ENCODE measurements at regions not wholly inside any gene's neighbourhood (a gene's known extent, or its start where the extent isn't known, plus 50 kb on each side); places are given as distances from the start of the nearest gene placed in this dataset.

DNA sequence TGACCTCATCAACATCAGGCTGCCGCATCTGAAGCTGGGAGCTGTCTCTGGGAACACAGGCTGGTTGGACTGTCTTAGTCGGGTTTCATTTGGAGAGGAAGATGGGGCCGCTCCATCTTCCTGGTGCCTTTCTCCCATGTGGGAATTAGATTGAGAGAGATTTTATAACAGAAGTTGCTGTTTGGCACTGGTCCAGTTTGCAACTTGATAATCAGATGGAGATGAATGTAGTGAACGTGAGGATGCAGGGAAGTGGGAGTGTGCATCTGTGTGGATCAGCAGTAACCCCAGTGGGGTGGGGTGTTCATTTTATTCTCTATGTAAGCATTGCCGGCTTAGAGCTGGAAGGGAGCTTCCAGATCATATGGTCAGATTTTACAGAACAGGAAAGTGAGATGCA, 250.9 kb downstream of the DCDC2C start:
- H3K9ac ChIP-seq (ENCODE audit: low read length) = no peak overlapping the region
- no peak for TF ChIP-seq EZH2phosphoT487 (IDR thresholded peaks at IDR 0.05; ENCODE audit: low read depth)
- TF ChIP-seq, protein P1, sequence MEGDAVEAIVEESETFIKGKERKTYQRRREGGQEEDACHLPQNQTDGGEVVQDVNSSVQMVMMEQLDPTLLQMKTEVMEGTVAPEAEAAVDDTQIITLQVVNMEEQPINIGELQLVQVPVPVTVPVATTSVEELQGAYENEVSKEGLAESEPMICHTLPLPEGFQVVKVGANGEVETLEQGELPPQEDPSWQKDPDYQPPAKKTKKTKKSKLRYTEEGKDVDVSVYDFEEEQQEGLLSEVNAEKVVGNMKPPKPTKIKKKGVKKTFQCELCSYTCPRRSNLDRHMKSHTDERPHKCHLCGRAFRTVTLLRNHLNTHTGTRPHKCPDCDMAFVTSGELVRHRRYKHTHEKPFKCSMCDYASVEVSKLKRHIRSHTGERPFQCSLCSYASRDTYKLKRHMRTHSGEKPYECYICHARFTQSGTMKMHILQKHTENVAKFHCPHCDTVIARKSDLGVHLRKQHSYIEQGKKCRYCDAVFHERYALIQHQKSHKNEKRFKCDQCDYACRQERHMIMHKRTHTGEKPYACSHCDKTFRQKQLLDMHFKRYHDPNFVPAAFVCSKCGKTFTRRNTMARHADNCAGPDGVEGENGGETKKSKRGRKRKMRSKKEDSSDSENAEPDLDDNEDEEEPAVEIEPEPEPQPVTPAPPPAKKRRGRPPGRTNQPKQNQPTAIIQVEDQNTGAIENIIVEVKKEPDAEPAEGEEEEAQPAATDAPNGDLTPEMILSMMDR (IDR thresholded peaks at IDR 0.05; ENCODE audit: low read depth, low read length) = no peak
- no peak overlapping the region for H3K27ac ChIP-seq (ENCODE audit: low read length)
- no peak overlapping the region for H2AFZ ChIP-seq (ENCODE audit: low read depth, low read length)
- H3K4me3 ChIP-seq (ENCODE audit: low read length) = no peak overlapping the region
- no peak overlapping the region for H3K4me2 ChIP-seq (ENCODE audit: low read length)
- H3K36me3 ChIP-seq (replicated peaks; ENCODE audit: low read depth, low read length) = no peaks in the 10 kb centered on the region
- H3K4me1 ChIP-seq (ENCODE audit: low read length) = no peaks in the 10 kb centered on the region
- no peaks in the 10 kb centered on the region for H3K9me3 ChIP-seq (ENCODE audit: insufficient read depth, low read length)
- H4K20me1 ChIP-seq (ENCODE audit: insufficient read depth, low read length) = no peaks in the 10 kb centered on the region
- no peaks in the 10 kb centered on the region for H3K27me3 ChIP-seq (ENCODE audit: low read depth, low read length)
- H3K79me2 ChIP-seq (ENCODE audit: low read length) = no peaks in the 10 kb centered on the region

GRCh38 chr2:3956406-3956805, 253.0 kb downstream of the DCDC2C start:
- no peaks in the 10 kb centered on the region for H3K36me3 ChIP-seq (replicated peaks; ENCODE audit: low read depth, low read length)
- H3K79me2 ChIP-seq (ENCODE audit: low read length) = no peaks in the 10 kb centered on the region
- TF ChIP-seq, protein P1 (IDR thresholded peaks at IDR 0.05; ENCODE audit: low read depth, low read length) = no peak
- TF ChIP-seq EZH2phosphoT487 (IDR thresholded peaks at IDR 0.05; ENCODE audit: low read depth) = no peak
- no peak overlapping the region for H3K4me3 ChIP-seq (ENCODE audit: low read length)
- H3K9me3 ChIP-seq (ENCODE audit: insufficient read depth, low read length) = no peaks in the 10 kb centered on the region
- H3K4me1 ChIP-seq (ENCODE audit: low read length) = no peaks in the 10 kb centered on the region
- H4K20me1 ChIP-seq (ENCODE audit: insufficient read depth, low read length) = no peaks in the 10 kb centered on the region
- H3K27me3 ChIP-seq (ENCODE audit: low read depth, low read length) = no peaks in the 10 kb centered on the region
- H3K9ac ChIP-seq (ENCODE audit: low read length) = no peak overlapping the region
- no peak overlapping the region for H3K4me2 ChIP-seq (ENCODE audit: low read length)
- H2AFZ ChIP-seq (ENCODE audit: low read depth, low read length) = no peak overlapping the region
- no peak overlapping the region for H3K27ac ChIP-seq (ENCODE audit: low read length)

GRCh38 chr2:3956892-3957291, 253.5 kb downstream of the DCDC2C start:
- Histone ChIP-seq H3K27me3 (ENCODE audit: low read depth, low read length) (no peaks in the 10 kb centered on the region), H3K4me2 (ENCODE audit: low read length) (no peak overlapping the region)

DNA sequence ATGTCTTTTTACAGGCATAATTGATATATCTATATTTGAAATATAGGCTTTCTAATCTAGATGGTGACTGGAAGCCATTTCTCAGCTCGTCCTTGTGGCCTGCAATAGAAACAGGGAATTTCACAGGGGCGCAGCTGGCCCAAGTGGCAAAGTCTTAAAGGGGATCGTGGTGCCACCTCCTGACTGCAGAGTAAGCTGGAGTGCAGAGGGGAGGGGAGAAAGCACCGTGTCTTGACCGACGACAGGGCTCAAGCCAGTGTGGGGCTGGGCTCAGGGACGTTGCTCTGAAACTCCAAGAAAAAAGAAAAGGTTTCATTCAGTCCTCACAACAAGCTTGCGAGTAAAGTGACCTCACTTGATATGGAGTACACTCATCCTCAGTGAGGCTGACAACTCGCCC, 255.1 kb downstream of the DCDC2C start:
- no peak for TF ChIP-seq EZH2phosphoT487 (IDR thresholded peaks at IDR 0.05; ENCODE audit: low read depth)
- TF ChIP-seq, protein P1 (IDR thresholded peaks at IDR 0.05; ENCODE audit: low read depth, low read length) = no peak
- H3K9ac ChIP-seq (ENCODE audit: low read length) = no peak overlapping the region
- H3K4me3 ChIP-seq (ENCODE audit: low read length) = no peak overlapping the region
- no peaks in the 10 kb centered on the region for H3K9me3 ChIP-seq (ENCODE audit: insufficient read depth, low read length)
- H3K4me2 ChIP-seq (ENCODE audit: low read length) = no peak overlapping the region
- no peaks in the 10 kb centered on the region for H4K20me1 ChIP-seq (ENCODE audit: insufficient read depth, low read length)
- H3K27ac ChIP-seq (ENCODE audit: low read length) = no peak overlapping the region
- H3K27me3 ChIP-seq (ENCODE audit: low read depth, low read length) = no peaks in the 10 kb centered on the region
- no peaks in the 10 kb centered on the region for H3K79me2 ChIP-seq (ENCODE audit: low read length)
- H3K4me1 ChIP-seq (ENCODE audit: low read length) = no peaks in the 10 kb centered on the region
- H3K36me3 ChIP-seq (replicated peaks; ENCODE audit: low read depth, low read length) = no peaks in the 10 kb centered on the region
- H2AFZ ChIP-seq (ENCODE audit: low read depth, low read length) = 0 out of 2 replicates have a peak overlapping the region, but pooled peaks have one; percentile 7

More at GRCh38 chr2:3956892-3957291, 253.5 kb downstream of the DCDC2C start:
- H3K4me1 ChIP-seq (ENCODE audit: low read length) = no peaks in the 10 kb centered on the region
- no peaks in the 10 kb centered on the region for H3K79me2 ChIP-seq (ENCODE audit: low read length)
- no peak overlapping the region for H2AFZ ChIP-seq (ENCODE audit: low read depth, low read length)
- H4K20me1 ChIP-seq (ENCODE audit: insufficient read depth, low read length) = no peaks in the 10 kb centered on the region
- H3K9ac ChIP-seq (ENCODE audit: low read length) = no peak overlapping the region
- H3K4me3 ChIP-seq (ENCODE audit: low read length) = no peak overlapping the region
- TF ChIP-seq EZH2phosphoT487 (IDR thresholded peaks at IDR 0.05; ENCODE audit: low read depth) = no peak
- TF ChIP-seq, protein P1 (IDR thresholded peaks at IDR 0.05; ENCODE audit: low read depth, low read length) = no peak
- H3K9me3 ChIP-seq (ENCODE audit: insufficient read depth, low read length) = no peaks in the 10 kb centered on the region
- no peaks in the 10 kb centered on the region for H3K36me3 ChIP-seq (replicated peaks; ENCODE audit: low read depth, low read length)
- no peak overlapping the region for H3K27ac ChIP-seq (ENCODE audit: low read length)

All from OCI-LY3 (cell line).